ENCODE measurements at regions not wholly inside any gene's neighbourhood (a gene's known extent, or its start where the extent isn't known, plus 50 kb on each side); places are given as distances from the start of the nearest gene placed in this dataset.

GRCh38 chr5:14017904-14018303, 73.4 kb upstream of the DNAH5 start:
- DNase-seq (ENCODE audit: low read depth): no peak

- DNase-seq (ENCODE audit: low read depth): no peak
Observed at GRCh38 chr5:14016549-14016948, 72.1 kb upstream of the DNAH5 start.

GRCh38 chr5:14011089-14012020, 66.9 kb upstream of the DNAH5 start:
- peak; percentile 36 for DNase-seq (ENCODE audit: low read depth)

GRCh38 chr5:14009575-14009974, 65.1 kb upstream of the DNAH5 start:
- no peak for DNase-seq (ENCODE audit: low read depth)

GRCh38 chr5:14008819-14009311, 64.4 kb upstream of the DNAH5 start:
- no peak for DNase-seq (ENCODE audit: low read depth)

- DNase-seq (ENCODE audit: low read depth): no peak
Observed at GRCh38 chr5:14006823-14007520, 62.5 kb upstream of the DNAH5 start.

- no peak for DNase-seq (ENCODE audit: low read depth)
Observed at GRCh38 chr5:14004598-14005394, 60.3 kb upstream of the DNAH5 start.

GRCh38 chr5:14003936-14004335, 59.4 kb upstream of the DNAH5 start:
- no peak for DNase-seq (ENCODE audit: low read depth)

- no peak for DNase-seq (ENCODE audit: low read depth)
Observed at GRCh38 chr5:14003513-14003912, 59.0 kb upstream of the DNAH5 start.

GRCh38 chr5:13998254-13998653, 53.8 kb upstream of the DNAH5 start:
- DNase-seq (ENCODE audit: low read depth): no peak

GRCh38 chr5:13997514-13997913, 53.0 kb upstream of the DNAH5 start:
- DNase-seq (ENCODE audit: low read depth): no peak

- DNase-seq (ENCODE audit: low read depth): no peak
Observed at GRCh38 chr5:13994621-13995253, 50.2 kb upstream of the DNAH5 start.

Data from stimulated activated CD8-positive, alpha-beta memory T cell treated with anti-CD3 and anti-CD28 coated beads, Interleukin-4, amount 100 ng/mL, for 24 hours (primary cell).